IMR-90 (cell line): ENCODE measurements at regions not wholly inside any gene's neighbourhood (a gene's known extent, or its start where the extent isn't known, plus 50 kb on each side); places are given as distances from the start of the nearest gene placed in this dataset.

Experiments
- ATAC-seq: fragments of 200-7000 bp; cut with Tn5 transposase; 2 replicates; pipeline ENCODE4 v1.9.1; 2020; ENCODE audit warnings: low read depth, mild to moderate bottlenecking, moderate library complexity
- BruUV-seq: library from RNA; stranded (reverse); fragments of 400-500 nt; replicated peaks from 2 replicates; lab custom pipeline; 2021; lab: Mats Ljungman, UMichigan
- CTCF ChIA-PET: fragments of 300-600 bp; formaldehyde crosslinking; extraction: SDS; loops from one replicate; lab custom pipeline; 2021; ENCODE audit warnings: antibody characterized with exemption; lab: Yijun Ruan, JAX
- POLR2A ChIA-PET: fragments of 300-600 bp; sonication (Branson Sonifier 250); formaldehyde crosslinking; loops from one replicate; lab custom pipeline; 2022; ENCODE audit warnings: antibody characterized with exemption; ENCODE audit not compliant: unreplicated experiment; lab: Charles Lee
- DNase-seq: peaks from one replicate; pipeline ENCODE4 v3.0.0; 2013
- H2AFZ ChIP-seq: replicated peaks from 2 replicates; pipeline ENCODE3; 2013; ENCODE audit warnings: low read length, mild to moderate bottlenecking; ENCODE audit not compliant: poor library complexity
- H2AK5ac ChIP-seq: 2 replicates; pipeline ENCODE4 v1.6.1; 2013; ENCODE audit warnings: low read depth, low read length, inconsistent platforms
- H2AK9ac ChIP-seq: replicated peaks from 2 replicates; pipeline ENCODE3; 2013; ENCODE audit warnings: mild to moderate bottlenecking, low read depth, low read length, moderate library complexity; ENCODE audit not compliant: poor library complexity
- H2BK120ac ChIP-seq: 2 replicates; pipeline ENCODE4 v1.6.1; 2013; ENCODE audit warnings: low read depth, low read length, inconsistent platforms
- H2BK15ac ChIP-seq: 3 replicates; pipeline ENCODE4 v1.6.1; 2013; ENCODE audit warnings: low read depth, low read length, inconsistent platforms
- H2BK20ac ChIP-seq: 2 replicates; pipeline ENCODE4 v1.6.1; 2013; ENCODE audit warnings: low read depth, mild to moderate bottlenecking, inconsistent platforms, low read length, moderate library complexity
- H2BK5ac ChIP-seq: 2 replicates; pipeline ENCODE4 v1.6.1; 2013; ENCODE audit warnings: mild to moderate bottlenecking, low read depth, low read length, inconsistent platforms; ENCODE audit not compliant: poor library complexity, severe bottlenecking
- H3K14ac ChIP-seq: replicated peaks from 2 replicates; pipeline ENCODE4 v1.6.1; 2013; ENCODE audit warnings: low read depth, low read length, inconsistent platforms
- H3K18ac ChIP-seq: 2 replicates; pipeline ENCODE4 v1.6.1; 2013; ENCODE audit warnings: low read depth, low read length, control low read depth
- H3K23ac ChIP-seq: 2 replicates; pipeline ENCODE4 v1.6.1; 2013; ENCODE audit warnings: low read depth, low read length, inconsistent platforms
- H3K27ac ChIP-seq: 2 replicates; pipeline ENCODE4 v1.5.1; 2013; ENCODE audit warnings: mild to moderate bottlenecking, control low read depth, low read length; ENCODE audit not compliant: insufficient read depth
- H3K27me3 ChIP-seq: 2 replicates; pipeline ENCODE4 v1.6.1; 2013; ENCODE audit warnings: low read length; ENCODE audit not compliant: control insufficient read depth, insufficient read depth
- H3K36me3 ChIP-seq: 2 replicates; pipeline ENCODE4 v1.6.1; 2013; ENCODE audit warnings: low read length, mixed read lengths; ENCODE audit not compliant: control insufficient read depth, insufficient read depth
- H3K4ac ChIP-seq: 2 replicates; pipeline ENCODE4 v1.6.1; 2013; ENCODE audit warnings: low read depth, low read length, inconsistent platforms
- H3K4me1 ChIP-seq: 2 replicates; pipeline ENCODE4 v1.6.1; 2013; ENCODE audit warnings: low read length, mixed read lengths; ENCODE audit not compliant: control insufficient read depth, insufficient read depth
- H3K4me2 ChIP-seq: 2 replicates; pipeline ENCODE4 v1.6.1; 2013; ENCODE audit warnings: low read depth, mild to moderate bottlenecking, control low read depth, low read length, moderate library complexity
- H3K4me3 ChIP-seq: 2 replicates; pipeline ENCODE4 v1.5.1; 2013; ENCODE audit warnings: low read depth, mild to moderate bottlenecking, control low read depth, low read length, moderate library complexity; ENCODE audit not compliant: insufficient read depth
- H3K56ac ChIP-seq: 2 replicates; pipeline ENCODE4 v1.6.1; 2013; ENCODE audit warnings: low read length, inconsistent platforms; ENCODE audit not compliant: insufficient read depth; ENCODE audit errors: extremely low read depth
- H3K79me1 ChIP-seq, 2 experiments: 2 replicates each; pipeline ENCODE4 v1.6.1; 2013; ENCODE audit warnings: low read length in 2 of 2, inconsistent platforms in 1 of 2, low read depth in 1 of 2
- H3K9ac ChIP-seq: 2 replicates; pipeline ENCODE4 v1.6.1; 2013; ENCODE audit warnings: low read depth, low read length, control low read depth
- H3K9me1 ChIP-seq: 2 replicates; pipeline ENCODE4 v1.6.1; 2013; ENCODE audit warnings: low read length, inconsistent platforms; ENCODE audit not compliant: insufficient read depth
- H3K9me3 ChIP-seq: 2 replicates; pipeline ENCODE4 v1.6.1; 2013; ENCODE audit warnings: low read length; ENCODE audit not compliant: control insufficient read depth, insufficient read depth
- H4K20me1 ChIP-seq: 2 replicates; pipeline ENCODE4 v1.6.1; 2013; ENCODE audit warnings: low read length, inconsistent platforms; ENCODE audit not compliant: insufficient read depth
- H4K5ac ChIP-seq: 2 replicates; pipeline ENCODE4 v1.6.1; 2013; ENCODE audit warnings: mild to moderate bottlenecking, low read depth, low read length, control low read depth
- H4K8ac ChIP-seq, 2 experiments: 2 replicates each; pipeline ENCODE4 v1.6.1; 2013; ENCODE audit warnings: low read depth in 2 of 2, low read length in 2 of 2, control low read depth in 1 of 2, inconsistent platforms in 1 of 2
- H4K91ac ChIP-seq: 2 replicates; pipeline ENCODE4 v1.6.1; 2013; ENCODE audit warnings: low read depth, low read length, inconsistent platforms; ENCODE audit not compliant: insufficient read depth
- BHLHE40 ChIP-seq: fragments of 150-350 bp; IDR thresholded peaks from 2 replicates; pipeline ENCODE4 v1.6.1; 2016; ENCODE audit warnings: mild to moderate bottlenecking, low read depth, low read length
- CEBPB ChIP-seq: IDR thresholded peaks from 2 replicates; pipeline ENCODE4 v1.6.1; 2012; ENCODE audit warnings: low read depth, low read length, improper control_type of control experiment
- MAZ ChIP-seq: IDR thresholded peaks from 2 replicates; pipeline ENCODE4 v1.6.1; 2012; ENCODE audit warnings: low read depth, mild to moderate bottlenecking, low read length, improper control_type of control experiment, moderate library complexity, borderline replicate concordance
- POLR2A ChIP-seq: IDR thresholded peaks from 2 replicates; pipeline ENCODE4 v1.6.1; 2012; ENCODE audit warnings: mild to moderate bottlenecking, low read depth, low read length
- RAD21 ChIP-seq: IDR thresholded peaks from 2 replicates; pipeline ENCODE4 v1.6.1; 2012; ENCODE audit warnings: low read length, improper control_type of control experiment
- RCOR1 ChIP-seq: IDR thresholded peaks from 2 replicates; pipeline ENCODE4 v1.6.1; 2012; ENCODE audit warnings: mild to moderate bottlenecking, low read length, improper control_type of control experiment; ENCODE audit not compliant: insufficient replicate concordance
- dilution Hi-C: fragments of 300-500 bp; cut with HindIII; formaldehyde crosslinking; loops from one replicate; pipeline ENCODE4 v1.14.3; 2018; ENCODE audit warnings: low sequenced_read_pairs; ENCODE audit not compliant: unreplicated experiment
- in situ Hi-C: fragments of 300-500 bp; cut with MboI; formaldehyde crosslinking; loops from 3 replicates; pipeline ENCODE4 v1.14.3; 2019; ENCODE audit warnings: low sequenced_read_pairs, inconsistent platforms, mixed read lengths
- intact Hi-C: fragments of 100-400 bp; cut with micrococcal nuclease; formaldehyde crosslinking; loops from 2 replicates; pipeline ENCODE4 v1.10.0; 2022
- TF ChIP-seq, protein P1 (sequence below): fragments of 150-350 bp; IDR thresholded peaks from 2 replicates; pipeline ENCODE4 v1.6.1; 2016; ENCODE audit warnings: low read depth, mild to moderate bottlenecking, low read length, moderate library complexity, borderline replicate concordance
- TF ChIP-seq, protein P2 (sequence below): fragments of 150-350 bp; IDR thresholded peaks from 2 replicates; pipeline ENCODE4 v1.6.1; 2017; ENCODE audit warnings: mild to moderate bottlenecking, antibody characterized with exemption, low read length, low read depth

DNA sequence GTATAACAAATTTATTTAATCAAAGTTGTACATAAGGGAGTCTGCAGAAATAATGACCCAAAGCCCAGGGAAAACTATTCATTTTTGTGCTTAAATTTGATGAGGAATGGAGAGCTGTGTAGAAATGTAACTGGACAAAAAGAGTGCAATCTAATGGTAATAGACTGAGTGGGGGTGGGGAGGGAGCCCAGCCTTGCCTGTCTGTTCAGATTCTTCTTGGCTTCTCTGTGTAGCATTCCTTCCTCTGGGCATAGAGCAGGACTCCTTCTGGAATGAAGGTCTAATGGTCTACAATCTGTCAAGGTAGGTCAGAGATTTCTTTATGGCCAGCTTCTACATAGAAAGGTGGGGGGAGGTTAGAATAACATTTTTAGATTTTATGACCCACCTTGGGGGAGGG, 126.1 kb downstream of the SYT10 start:
- Histone ChIP-seq H2AFZ (no peak overlapping the region), H4K91ac (no peak overlapping the region), H3K4me2 (no peak overlapping the region), H3K4me3 (no peak overlapping the region), H4K5ac (no peak overlapping the region), H3K4ac (no peak overlapping the region), H3K79me1 (no peaks in the 10 kb centered on the region), H2BK5ac (no peak overlapping the region), H3K9me3 (peaks cover 12% of the 10 kb centered on the region), H2BK20ac (no peak overlapping the region), H2BK15ac (no peak overlapping the region), H2AK5ac (no peak overlapping the region), H3K36me3 (no peaks in the 10 kb centered on the region), H3K4me1 (no peaks in the 10 kb centered on the region), H3K18ac (no peak overlapping the region), H2AK9ac (no peak overlapping the region), H3K14ac (no peak overlapping the region), H2BK120ac (no peak overlapping the region), H3K56ac (no peak overlapping the region), H3K27me3 (no peaks in the 10 kb centered on the region), H3K23ac (no peak overlapping the region), H3K27ac (no peak overlapping the region), H4K8ac (no peak overlapping the region), H3K9ac (no peak overlapping the region), H3K9me1 (no peaks in the 10 kb centered on the region), H4K20me1 (no peaks in the 10 kb centered on the region)
- CTCF ChIA-PET, result no interaction called here
- no TSS peak for BruUV-seq
- in situ Hi-C loops (no loop called here), intact Hi-C loops (no loop called here), dilution Hi-C loops (no loop called here)
- DNase-seq (no peak), ATAC-seq (no peak)
- TF ChIP-seq BHLHE40 (no peak), POLR2A (no peak), RAD21 (no peak), RCOR1 (no peak), MAZ (no peak), CEBPB (no peak)
- TF ChIP-seq, protein P1, sequence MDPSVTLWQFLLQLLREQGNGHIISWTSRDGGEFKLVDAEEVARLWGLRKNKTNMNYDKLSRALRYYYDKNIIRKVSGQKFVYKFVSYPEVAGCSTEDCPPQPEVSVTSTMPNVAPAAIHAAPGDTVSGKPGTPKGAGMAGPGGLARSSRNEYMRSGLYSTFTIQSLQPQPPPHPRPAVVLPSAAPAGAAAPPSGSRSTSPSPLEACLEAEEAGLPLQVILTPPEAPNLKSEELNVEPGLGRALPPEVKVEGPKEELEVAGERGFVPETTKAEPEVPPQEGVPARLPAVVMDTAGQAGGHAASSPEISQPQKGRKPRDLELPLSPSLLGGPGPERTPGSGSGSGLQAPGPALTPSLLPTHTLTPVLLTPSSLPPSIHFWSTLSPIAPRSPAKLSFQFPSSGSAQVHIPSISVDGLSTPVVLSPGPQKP, result no peak
- TF ChIP-seq, protein P2, sequence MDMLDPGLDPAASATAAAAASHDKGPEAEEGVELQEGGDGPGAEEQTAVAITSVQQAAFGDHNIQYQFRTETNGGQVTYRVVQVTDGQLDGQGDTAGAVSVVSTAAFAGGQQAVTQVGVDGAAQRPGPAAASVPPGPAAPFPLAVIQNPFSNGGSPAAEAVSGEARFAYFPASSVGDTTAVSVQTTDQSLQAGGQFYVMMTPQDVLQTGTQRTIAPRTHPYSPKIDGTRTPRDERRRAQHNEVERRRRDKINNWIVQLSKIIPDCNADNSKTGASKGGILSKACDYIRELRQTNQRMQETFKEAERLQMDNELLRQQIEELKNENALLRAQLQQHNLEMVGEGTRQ, result no peak
- POLR2A ChIA-PET, result no interaction called here
